Kasumi-1 (cell line): ENCODE measurements at regions not wholly inside any gene's neighbourhood (a gene's known extent, or its start where the extent isn't known, plus 50 kb on each side); places are given as distances from the start of the nearest gene placed in this dataset.
"Not testable (repeated sequence)": the region's sequence is repeated elsewhere in the genome, so short reads cannot be mapped to it uniquely, and the experiment has no call there.

Source experiments
- DNase-seq, 2 experiments: peaks; one replicate each; lab custom pipeline; 2025; lab: John Stamatoyannopoulos, UW

DNA sequence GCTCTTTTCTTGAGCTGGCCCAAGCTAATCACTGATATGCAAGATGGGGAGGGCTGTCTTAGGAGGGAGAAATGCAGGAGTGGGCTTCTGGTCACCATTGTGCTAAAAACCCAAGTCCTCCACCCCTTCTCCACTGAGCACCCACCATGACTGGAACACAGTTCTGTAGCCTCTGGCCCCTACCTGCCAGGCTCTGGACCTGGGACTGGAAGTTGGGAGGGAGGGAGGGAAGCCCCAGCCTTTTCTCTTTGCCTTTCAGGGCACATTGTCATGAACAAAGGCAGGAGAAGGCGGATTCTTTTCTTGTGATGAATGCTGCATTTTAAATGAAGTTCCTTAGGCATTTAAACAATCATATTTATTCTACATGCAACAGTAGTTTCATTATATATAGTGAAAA lies 559.1 kb upstream of the TRPC7 start:
- DNase-seq, result no peak

DNA sequence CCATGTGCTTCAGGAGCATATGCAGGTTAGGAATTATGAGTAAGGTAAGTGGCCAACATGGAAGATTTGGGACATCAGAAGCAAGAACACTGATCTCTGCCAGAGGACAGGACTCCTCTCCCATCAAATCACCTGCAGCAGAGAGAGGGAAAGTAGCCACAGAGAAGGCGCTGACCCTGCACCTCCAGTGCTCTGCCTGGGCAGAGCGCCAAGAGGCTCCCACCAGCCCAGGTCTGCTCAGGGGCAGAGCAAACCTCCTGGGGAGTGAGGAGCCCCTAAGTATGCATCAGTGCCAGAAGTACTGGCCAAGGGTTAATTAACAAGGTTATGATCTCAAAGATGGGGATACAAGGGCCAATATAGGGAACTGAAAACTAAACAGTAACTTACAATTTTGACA lies 545.3 kb upstream of the TRPC7 start:
- no peak for DNase-seq

DNA sequence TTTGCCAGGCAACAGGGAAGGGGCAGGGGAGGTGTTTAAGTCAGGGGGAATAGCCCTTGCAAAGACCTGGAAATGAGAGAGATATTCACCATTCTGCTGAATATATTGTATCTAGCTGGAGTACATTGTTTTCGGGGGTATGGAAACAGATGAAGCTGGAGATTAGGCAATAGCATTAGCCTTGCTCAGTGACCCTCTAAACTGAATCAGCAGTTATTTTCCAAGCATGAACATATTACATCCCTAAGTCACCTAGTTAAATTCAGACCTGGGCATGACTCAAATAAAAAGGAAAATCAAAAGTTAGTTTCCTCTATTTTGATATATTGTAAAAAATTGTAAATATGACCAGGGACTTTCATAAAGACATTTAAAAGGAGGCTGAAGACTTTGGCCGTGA lies 544.6 kb upstream of the TRPC7 start:
- DNase-seq, result no peak

DNA sequence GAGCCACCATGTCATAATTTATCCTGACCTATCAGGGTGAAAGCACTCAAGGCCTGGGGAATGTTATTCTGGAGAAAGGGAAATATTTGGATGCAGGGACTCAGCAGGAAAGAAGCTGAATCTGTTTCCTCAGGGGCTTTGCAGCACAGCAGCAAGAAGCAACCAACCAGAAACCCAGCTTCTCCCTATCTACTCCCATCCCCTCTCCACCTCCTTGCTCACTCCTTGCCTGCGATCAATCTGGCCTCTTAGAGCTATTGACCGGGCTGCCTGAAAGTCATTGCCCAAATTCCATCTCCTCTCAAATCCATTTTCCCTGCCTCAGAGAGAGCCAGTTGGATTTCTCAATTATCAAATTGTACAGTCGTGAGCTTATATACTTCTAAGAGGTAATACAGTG lies 542.0 kb upstream of the TRPC7 start:
- no peak for DNase-seq

DNA sequence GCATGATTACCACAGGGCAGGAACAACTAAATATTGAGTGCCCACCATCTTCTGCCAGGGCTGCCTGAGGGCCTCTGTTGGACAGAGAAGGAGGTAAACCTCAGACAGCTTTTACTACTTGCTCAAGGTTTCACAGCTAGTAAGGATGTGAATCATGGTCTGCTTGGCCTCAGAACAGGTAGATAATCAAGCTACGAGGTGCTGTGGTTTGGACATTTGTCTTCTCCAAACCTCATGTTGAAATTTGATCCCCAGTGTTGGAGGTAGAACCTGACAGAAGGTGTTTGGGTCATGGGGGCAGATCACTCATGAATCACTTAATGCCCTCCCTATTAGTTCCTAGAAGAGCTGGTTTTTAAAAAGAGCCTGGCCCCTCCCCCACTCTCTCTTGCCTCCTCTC lies 541.2 kb upstream of the TRPC7 start:
- no peak for DNase-seq

DNA sequence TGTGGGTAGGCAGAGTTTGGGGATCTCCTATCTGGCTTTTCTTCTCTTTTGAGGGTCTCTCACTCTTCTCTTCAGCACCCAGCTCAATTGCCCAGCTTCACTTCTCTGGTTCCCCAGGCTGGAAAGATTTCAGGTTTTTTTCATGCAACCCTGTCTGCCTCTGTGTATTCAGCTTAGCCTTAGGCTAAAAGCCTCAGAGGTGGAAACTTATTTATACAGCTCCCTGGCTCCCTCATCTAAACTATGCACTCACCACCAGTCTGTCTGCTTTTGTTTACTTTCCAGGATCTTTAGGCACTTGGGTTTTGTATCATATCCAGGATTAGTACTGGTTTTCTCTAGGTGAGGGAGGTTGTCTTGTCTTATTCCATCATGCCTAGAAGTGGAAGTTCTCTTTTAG lies 540.2 kb upstream of the TRPC7 start:
- no peak for DNase-seq

DNA sequence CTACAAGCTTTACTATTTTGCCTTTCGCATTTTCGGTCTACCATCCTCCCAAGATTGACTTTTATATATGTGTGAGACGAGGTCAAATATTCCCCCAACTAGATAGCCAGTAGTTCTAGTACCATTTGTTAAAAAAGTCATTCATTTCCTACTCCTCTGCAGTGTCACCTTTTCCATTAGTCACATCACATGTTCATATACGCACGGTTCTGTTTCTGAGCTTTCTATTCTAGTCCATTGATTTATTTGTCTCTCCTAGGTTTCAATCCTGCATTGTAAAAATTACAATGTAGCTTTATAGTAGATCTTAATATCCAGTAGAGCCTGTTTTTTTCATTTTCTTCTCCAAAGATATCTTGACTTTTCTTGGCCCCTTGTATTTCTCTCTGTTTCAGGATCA lies 528.7 kb upstream of the TRPC7 start:
- DNase-seq, result no peak

DNA sequence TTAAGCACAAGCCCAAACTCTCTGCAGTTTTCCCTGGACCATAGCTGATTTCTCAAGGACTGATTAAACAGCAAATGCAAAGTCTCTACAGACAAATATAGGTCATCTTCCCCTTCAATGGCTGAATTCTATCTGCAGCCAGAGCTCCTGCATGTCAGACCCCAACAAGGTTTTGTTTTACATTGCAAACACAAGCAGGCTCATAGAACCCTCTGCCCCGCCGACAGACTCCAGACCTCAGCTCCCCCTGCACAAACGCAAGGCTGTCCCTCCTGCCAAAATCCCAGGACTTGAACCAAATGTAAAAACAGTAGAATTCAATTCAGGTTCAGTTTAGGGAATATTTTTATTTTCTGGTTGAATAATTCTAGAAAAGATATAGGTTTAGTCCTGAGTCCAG lies 526.7 kb upstream of the TRPC7 start:
- no peak for DNase-seq

DNA sequence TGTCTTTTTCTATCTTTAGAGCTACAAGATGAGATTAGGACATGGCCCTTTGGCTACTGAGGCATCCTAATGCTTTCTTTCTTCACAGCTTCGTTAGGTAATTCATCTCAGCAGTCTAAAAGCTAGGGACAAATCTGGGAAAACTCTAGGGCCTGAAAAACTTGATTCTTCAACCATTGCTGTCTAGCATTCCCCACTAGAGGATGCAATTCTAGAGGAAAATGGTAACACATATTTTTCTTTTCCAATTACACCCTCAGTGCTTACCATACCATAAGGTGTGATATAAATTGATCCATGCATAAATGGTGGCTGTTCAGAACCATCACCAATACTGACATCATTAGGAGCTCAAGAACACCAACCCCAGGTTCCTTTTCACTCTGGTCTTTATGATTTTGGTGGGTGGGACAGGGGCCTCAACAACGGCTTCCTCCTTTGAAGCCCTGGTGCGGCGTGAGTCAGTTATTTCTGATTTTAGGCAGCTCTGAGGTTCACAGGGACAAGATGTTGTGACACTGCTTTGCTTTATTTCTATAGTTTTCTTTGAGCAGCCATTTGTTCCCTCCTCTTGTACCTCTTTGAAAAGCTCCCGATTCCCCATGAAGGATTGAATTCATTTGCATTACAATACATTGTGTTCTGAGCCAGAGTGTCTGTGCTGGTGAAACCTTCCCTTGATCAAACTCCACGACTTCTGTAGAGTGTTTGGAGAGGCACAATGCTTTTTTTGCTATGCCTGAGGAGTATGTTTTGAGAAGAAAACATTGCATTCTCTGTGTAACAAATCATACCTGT lies 526.0 kb upstream of the TRPC7 start:
- no peak for DNase-seq

DNA sequence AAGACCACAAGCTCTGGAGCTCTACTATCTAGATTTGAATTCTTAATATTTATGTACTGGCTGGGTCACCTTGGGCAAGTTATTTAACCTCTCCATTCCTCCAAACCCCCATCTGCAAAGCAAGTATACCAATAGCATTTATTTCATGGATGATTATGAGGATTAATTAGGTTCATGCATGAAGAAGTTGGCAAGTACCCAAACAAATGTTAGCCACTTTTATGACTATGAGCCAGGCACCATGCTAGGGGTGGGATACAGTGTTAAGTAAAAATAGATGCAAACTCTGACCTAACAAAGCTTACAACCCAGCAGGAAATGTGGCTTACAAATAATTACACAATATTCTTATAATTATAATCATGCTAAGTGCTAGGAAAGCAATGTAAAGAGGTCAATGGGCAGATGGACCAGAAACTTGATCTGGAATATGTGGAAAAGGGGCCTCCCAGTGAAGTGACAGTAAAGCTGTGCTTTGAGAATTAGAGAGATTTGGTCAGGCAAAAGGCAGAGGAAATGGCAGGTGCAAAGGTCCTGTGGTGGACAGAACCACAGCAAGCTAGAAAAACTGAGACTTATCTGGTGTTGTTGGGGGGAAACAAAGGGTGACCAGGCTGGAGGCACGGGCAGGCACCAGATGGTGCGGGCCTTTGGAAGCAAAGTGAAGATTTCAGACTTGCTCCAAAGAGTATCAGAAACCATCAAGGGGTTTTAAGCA lies 525.2 kb upstream of the TRPC7 start:
- DNase-seq, result no peak

DNA sequence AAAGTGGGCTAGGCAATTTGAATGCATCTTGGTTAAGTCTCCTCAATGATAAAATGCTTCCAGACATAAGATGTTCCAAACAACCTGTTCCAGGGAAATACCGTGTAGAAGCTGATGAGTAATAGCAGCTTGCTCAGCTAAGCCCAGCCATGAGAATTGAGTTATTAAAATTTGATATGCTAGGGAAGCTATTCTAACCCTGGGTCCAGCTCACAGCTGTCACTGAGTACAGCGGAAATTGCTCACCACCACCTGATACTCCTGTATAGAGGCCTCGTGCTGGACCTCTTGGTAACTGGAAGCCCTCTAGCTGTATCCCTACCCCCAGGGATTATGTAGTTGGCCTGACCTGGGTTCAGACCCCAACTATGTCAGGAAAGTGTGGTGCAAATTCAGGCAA lies 521.3 kb upstream of the TRPC7 start:
- no peak for DNase-seq

DNA sequence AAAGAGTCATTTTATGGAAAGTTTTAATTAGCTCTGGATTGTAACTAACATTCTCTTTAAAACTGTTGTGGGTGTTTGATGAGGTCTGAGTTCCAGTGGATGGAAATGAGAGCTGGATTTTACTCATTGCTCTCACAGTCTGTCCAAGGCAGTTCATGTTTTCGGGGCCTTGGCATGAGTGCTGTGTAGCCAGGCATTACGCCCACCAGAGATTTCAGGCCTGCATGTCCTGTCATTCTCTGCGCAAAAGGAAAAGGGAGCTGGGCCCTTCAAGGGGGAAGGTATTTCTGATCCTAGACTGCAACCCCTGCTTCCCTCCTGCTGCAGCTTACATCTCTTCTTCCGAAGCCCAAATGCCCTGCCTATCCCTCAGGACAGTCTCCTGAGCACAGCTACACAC lies 499.6 kb upstream of the TRPC7 start:
- DNase-seq, result no peak

DNA sequence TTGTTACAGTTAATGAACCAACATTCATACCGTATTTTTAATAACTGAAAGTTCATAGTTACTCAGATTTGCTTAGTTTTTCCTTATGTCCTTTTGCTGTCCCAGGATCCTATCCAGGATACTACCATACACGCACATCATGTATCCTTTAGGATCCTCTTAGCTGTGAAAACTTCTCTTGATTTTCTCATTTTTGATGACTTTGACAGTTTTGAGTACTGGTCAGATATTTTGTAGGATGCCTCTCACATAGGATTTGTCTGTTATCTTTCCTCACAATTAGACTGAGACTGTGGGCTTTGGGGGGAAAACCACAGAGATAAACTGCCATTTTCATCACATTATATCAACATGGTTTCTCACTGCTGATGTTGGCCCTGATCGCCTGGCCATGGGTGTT lies 491.3 kb upstream of the TRPC7 start:
- DNase-seq, result no peak

DNA sequence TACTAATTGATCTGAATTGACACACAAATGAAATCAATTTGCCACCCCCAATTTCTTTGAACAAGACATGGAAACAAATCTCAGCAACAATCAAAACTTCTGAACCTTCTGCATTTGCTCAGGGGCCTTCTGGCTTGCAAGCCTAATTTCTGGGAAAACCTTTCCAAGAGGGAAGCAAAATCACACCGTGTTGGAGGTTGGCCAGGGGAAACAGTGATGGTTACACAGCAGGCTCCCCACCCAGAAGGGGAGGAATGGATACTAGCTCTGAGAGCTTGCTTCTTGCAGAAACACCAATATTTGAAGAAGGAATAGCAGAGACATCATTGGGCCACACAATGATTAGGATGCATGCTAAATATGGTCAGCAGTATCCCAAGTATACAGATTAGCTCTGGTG lies 488.6 kb upstream of the TRPC7 start:
- no peak for DNase-seq

DNA sequence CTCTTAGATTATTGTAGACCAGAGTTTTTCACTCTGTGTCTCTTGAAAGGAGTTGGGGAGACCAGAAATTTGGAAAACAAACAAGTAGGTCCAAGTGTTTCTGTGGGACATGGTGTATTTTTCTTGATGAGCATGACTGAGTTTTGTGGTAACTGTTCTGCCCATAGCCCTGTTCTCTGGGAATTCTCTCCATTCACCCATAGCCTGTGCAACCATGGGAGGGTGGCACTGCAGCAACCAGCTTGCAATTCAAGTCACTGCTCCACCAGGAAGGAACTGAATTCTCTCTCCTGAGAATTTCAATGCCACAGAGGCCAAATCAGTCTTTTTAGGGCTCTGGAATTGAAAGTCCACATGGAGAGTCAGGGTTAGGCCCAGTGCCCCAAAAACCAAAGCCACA lies 475.3 kb upstream of the TRPC7 start:
- no peak for DNase-seq

DNA sequence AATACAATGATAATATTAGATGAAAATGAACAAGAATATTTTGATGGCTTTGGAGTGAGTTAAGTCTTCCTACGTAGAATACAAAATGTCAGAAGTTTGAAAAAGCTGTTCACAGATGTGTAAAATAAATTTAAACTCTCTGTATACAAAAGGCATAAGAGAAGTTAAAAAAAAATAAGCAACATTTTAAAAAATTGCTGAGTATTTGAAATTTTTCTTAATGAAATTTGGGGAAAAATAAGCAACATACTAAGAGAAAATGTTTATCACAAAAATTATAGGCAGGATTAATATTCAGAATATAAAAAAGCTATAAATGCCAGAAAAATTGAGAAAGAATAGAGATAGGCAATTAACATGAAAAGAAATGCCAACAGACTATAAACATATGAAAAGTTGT lies 470.7 kb upstream of the TRPC7 start:
- no peak for DNase-seq

DNA sequence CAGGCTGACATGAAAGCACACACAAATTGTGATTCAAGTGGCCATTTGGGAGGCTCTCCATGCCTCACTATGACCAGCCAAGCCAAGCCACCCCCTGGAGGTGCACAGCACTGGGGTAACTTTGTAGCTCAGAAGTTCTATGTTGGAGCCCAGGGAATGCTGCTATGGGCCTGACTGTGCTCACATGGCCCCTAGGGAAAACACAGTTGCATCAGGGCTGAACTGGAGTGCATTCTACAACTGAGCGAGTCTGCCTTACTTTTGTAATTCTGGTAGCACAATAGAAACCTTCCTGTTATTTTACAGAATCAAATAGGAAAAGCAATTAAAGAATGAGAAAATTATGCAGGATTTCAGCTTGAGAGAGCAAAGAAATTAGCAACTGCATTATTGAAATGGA lies 455.5 kb upstream of the TRPC7 start:
- DNase-seq, result no peak

DNA sequence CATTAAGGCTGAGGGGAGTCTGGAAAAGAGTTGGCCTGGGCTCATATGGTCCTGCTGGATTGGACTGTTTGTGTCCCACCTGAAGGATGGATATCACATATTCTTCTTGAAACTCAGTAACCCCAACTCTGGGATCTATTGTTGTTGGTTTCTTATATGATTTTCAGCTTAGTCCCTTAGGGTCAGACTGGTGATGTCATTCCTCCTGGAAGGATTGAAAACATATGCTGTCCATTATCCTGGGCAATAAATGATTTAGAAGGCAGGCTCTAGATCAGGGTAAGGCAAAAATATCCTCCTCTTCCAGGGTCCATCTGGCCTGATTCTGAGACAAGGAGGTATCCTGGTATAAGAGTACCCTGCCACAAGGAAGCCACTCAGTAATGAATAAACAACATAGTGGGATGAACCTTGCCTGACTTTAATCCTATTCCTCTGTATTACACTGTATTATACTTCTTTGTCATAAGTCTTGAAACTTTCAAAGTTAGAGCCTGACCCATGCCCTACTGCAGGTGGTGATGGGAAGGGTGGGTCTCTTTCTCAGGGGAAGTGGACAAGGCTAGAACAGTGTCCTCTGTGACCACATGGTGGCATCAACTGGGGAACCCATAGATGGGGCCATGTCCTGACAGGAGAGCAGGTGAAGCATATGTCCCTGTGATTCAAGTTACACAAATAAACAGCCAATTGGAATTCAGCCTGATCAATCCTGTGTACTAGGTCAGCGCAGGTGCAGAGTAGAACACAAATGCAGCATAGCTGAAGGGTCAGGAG lies 454.4 kb upstream of the TRPC7 start:
- DNase-seq, result no peak

DNA sequence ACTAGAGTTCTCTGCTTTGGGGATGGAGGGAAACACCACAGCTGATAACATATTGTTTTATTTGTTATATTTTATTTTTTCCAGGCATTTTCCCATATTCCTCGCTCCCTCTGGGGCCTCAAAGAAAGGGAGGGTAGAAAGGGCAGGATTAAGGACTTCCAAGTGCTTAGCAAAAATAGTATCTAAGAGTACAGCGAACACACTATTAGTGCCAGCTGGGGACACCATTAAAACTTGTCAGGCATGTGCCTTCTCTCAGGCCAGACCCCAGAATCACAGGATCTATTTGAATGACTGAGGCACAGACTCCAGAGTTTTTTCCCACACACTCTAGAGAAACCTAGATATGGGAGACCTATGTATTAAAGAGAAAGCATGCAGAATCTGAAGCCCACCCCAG lies 451.0 kb upstream of the TRPC7 start:
- no peak for DNase-seq

DNA sequence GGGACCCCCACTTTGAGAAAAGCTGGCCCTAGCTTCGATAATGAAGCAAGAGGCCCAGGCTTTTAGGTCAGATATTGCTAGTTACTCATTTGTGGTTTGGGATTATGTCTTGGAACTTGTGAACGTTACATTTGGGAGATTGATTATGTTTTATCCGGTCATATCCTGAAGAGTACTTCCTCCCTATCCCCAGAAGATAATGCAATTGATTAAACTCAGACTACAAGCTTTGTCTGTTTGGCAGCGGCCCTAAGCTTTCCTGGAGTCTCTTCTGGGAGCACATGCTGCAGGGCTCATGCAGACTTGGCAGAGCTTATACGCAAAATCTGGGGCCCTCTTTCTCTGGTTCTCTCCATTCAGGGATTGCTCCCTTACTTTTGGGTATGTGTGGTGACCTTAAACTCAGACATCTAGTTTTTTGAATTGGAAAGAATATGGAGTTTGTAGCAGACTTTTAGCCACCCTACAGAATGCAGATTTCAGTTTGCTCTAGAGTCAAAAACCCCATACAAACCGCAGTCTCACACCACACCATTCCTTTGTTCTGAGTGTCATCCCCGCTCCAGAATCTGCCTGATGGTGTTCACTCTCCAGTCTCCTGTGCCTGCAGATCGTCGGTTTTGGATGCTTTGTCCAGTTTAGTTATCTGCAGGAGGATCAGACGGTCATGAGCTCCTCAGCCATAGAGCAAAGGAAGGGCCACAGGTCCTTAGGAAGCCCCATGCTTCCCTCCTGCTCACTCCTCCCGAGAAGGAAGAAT lies 449.5 kb upstream of the TRPC7 start:
- DNase-seq, result no peak

DNA sequence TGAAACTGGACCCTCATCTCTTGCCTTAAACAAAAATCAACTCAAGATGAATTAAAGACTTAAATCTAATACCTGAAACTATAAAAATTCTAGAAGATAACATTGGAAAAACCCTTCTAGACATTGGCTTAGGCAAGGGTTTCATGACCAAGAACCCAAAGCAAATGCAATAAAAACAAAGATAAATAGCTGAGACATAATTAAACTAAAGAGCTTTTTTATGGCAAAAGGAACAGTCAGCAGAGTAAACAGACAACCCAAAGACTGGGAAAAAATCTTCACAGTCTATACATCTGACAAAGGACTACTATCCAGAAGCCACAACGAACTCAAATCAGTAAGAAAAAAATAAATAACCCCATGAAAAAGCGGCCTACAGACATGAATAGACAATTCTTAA lies 446.9 kb upstream of the TRPC7 start:
- DNase-seq, result not testable (repeated sequence)

DNA sequence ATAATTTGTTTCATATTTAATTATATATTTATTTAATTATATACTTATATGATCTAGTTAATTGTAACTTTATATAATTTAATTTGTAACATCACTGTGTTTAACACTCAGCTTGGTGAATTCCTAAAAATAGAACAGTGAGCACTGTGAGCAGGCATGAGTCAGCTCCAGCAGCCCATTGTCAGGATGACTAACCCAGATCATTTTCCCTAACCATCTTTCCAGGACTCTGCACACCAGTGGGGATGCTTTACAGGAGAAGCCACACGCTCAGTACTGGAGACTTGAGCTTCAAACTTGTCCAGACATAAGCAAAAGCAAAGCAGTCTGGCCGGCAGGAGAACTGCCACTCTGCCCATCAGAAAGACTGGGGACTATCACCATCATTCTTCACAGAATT lies 446.2 kb upstream of the TRPC7 start:
- no peak for DNase-seq
